ENCODE measurements at regions not wholly inside any gene's neighbourhood (a gene's known extent, or its start where the extent isn't known, plus 50 kb on each side); places are given as distances from the start of the nearest gene placed in this dataset.
"Not testable (repeated sequence)": the region's sequence is repeated elsewhere in the genome, so short reads cannot be mapped to it uniquely, and the experiment has no call there.

GRCh38 chr11:92157390-92157789 lies 67.2 kb upstream of the FAT3 start:
- H4K8ac ChIP-seq (ENCODE audit: low read depth in 2 of 2, low read length in 2 of 2); CTCF ChIA-PET; H3K56ac ChIP-seq (ENCODE audit: extremely low read depth, insufficient read depth, low read length); H3K9me3 ChIP-seq (ENCODE audit: control insufficient read depth, insufficient read depth, low read length); H3K18ac ChIP-seq (ENCODE audit: low read depth, low read length); H2AK5ac ChIP-seq (ENCODE audit: low read depth, low read length); H3K14ac ChIP-seq (replicated peaks; ENCODE audit: low read depth, low read length); H3K4me3 ChIP-seq (ENCODE audit: insufficient read depth, low read depth, low read length); ATAC-seq (ENCODE audit: low read depth); H3K79me1 ChIP-seq (ENCODE audit: low read depth in 1 of 2, low read length in 2 of 2); H2BK120ac ChIP-seq (ENCODE audit: low read depth, low read length); H3K36me3 ChIP-seq (ENCODE audit: control insufficient read depth, insufficient read depth, low read length); H3K27ac ChIP-seq (ENCODE audit: insufficient read depth, low read length); POLR2A ChIA-PET (ENCODE audit: unreplicated experiment); H3K9ac ChIP-seq (ENCODE audit: low read depth, low read length); H2BK15ac ChIP-seq (ENCODE audit: low read depth, low read length); H3K23ac ChIP-seq (ENCODE audit: low read depth, low read length); H3K9me1 ChIP-seq (ENCODE audit: insufficient read depth, low read length); H2BK5ac ChIP-seq (ENCODE audit: low read depth, low read length, poor library complexity, severe bottlenecking); H3K4me1 ChIP-seq (ENCODE audit: control insufficient read depth, insufficient read depth, low read length); H3K4me2 ChIP-seq (ENCODE audit: low read depth, low read length); H4K5ac ChIP-seq (ENCODE audit: low read depth, low read length); H4K20me1 ChIP-seq (ENCODE audit: insufficient read depth, low read length); H2BK20ac ChIP-seq (ENCODE audit: low read depth, low read length); BruUV-seq (replicated peaks); H2AK9ac ChIP-seq (replicated peaks; ENCODE audit: low read depth, low read length, poor library complexity); H2AFZ ChIP-seq (replicated peaks; ENCODE audit: low read length, poor library complexity); H3K27me3 ChIP-seq (ENCODE audit: control insufficient read depth, insufficient read depth, low read length); DNase-seq; H4K91ac ChIP-seq (ENCODE audit: insufficient read depth, low read depth, low read length); H3K4ac ChIP-seq (ENCODE audit: low read depth, low read length); in situ Hi-C loops (cut with MboI; ENCODE audit: low sequenced_read_pairs); dilution Hi-C loops (cut with HindIII; ENCODE audit: low sequenced_read_pairs, unreplicated experiment): not testable (repeated sequence)
- intact Hi-C loops (cut with micrococcal nuclease) = loop anchor here (10.0 kb wide), 1 partner anchor 727 kb away; no protein-coding TSS in a partner anchor
- 96% methylated on average over 16 of the region's 35 CpGs; no CpG with 5 or more reads in 1 of the 2 experiments for WGBS, 2 experiments (ENCODE audit: extremely low coverage in 2 of 2, insufficient read length in 1 of 2)

All from IMR-90 (cell line).